Kidney (tissue), 13 donors: ENCODE measurements at regions not wholly inside any gene's neighbourhood (a gene's known extent, or its start where the extent isn't known, plus 50 kb on each side); places are given as distances from the start of the nearest gene placed in this dataset.

ENCODE experiments used
- DNase-seq, 5 donors: peaks; one replicate each; pipeline ENCODE4 v3.0.0-alpha.2; 2013 to 2020
- FAIRE-seq: peaks from 2 replicates; lab custom pipeline; 2012; peaks lifted over from hg19 to GRCh38; lab: Jason Lieb, UNC
- H3K27ac ChIP-seq, 2 donors: one replicate each; pipeline ENCODE4 v1.7.0; 2013; ENCODE audit warnings: low read depth in 2 of 2, low read length in 2 of 2, inconsistent platforms in 1 of 2
- H3K27me3 ChIP-seq: one replicate; pipeline ENCODE4 v1.7.1; 2013; ENCODE audit warnings: low read length, inconsistent platforms; ENCODE audit not compliant: control insufficient read depth, insufficient read depth
- H3K36me3 ChIP-seq, 3 donors: one replicate each; pipeline versions ENCODE4 v1.7.0 to v1.7.1; 2013; ENCODE audit warnings: low read length in 3 of 3, control low read depth in 1 of 3, inconsistent platforms in 1 of 3; ENCODE audit not compliant: insufficient read depth in 3 of 3, control insufficient read depth in 2 of 3
- H3K4me1 ChIP-seq, 3 donors: one replicate each; pipeline versions ENCODE4 v1.7.0 to v1.7.1; 2013; ENCODE audit warnings: low read length in 3 of 3, inconsistent platforms in 1 of 3, low read depth in 1 of 3; ENCODE audit not compliant: control insufficient read depth in 2 of 3, insufficient read depth in 2 of 3
- H3K4me3 ChIP-seq, 3 donors: one replicate each; pipeline versions ENCODE4 v1.7.0 to v1.8.1; 2013; ENCODE audit warnings: low read length in 3 of 3, control low read depth in 1 of 3, inconsistent platforms in 1 of 3
- H3K9ac ChIP-seq, 3 donors: one replicate each; pipeline versions ENCODE4 v1.7.0 to v1.7.1; 2013; ENCODE audit warnings: low read length in 3 of 3, control low read depth in 1 of 3, inconsistent platforms in 1 of 3
- H3K9me3 ChIP-seq, 3 donors: one replicate each; pipeline versions ENCODE4 v1.7.0 to v1.7.1; 2013; ENCODE audit warnings: low read length in 3 of 3, control low read depth in 1 of 3, inconsistent platforms in 1 of 3; ENCODE audit not compliant: control insufficient read depth in 2 of 3, insufficient read depth in 1 of 3
- CTCF ChIP-seq: IDR thresholded peaks from 3 replicates; pipeline ENCODE4 v1.5.1; 2012; ENCODE audit warnings: mild to moderate bottlenecking, moderate library complexity, borderline replicate concordance; ENCODE audit not compliant: insufficient read depth; ENCODE audit errors: extremely low read depth
- intact Hi-C: fragments of 100-400 bp; cut with DNase I; formaldehyde crosslinking; loops from one replicate; pipeline ENCODE4 v1.11.1; 2022
- donor health status: control.
- donor health status: control.
- donor health status: control.
- donor health status: control.
- donor health status: control.
- donor health status: DM: yes; HTN: yes; CAD: no.
- donor health status: Normal renal cell carcinoma (clear cell type).

- no peaks in the 10 kb centered on the region for H3K9me3 ChIP-seq
- H3K36me3 ChIP-seq, result no peaks in the 10 kb centered on the region
- no peak for DNase-seq
- no peak for FAIRE-seq
- no peak overlapping the region for H3K27ac ChIP-seq
- H3K4me1 ChIP-seq, result no peaks in the 10 kb centered on the region
- intact Hi-C loops, result no loop called here
- H3K9ac ChIP-seq, result no peak overlapping the region
- no peak for TF ChIP-seq CTCF
- H3K4me3 ChIP-seq, result no peak overlapping the region
- peaks cover 2% of the 10 kb centered on the region for H3K27me3 ChIP-seq
These were observed 66.4 kb upstream of the POU3F3 start for GRCh38 chr2:104787298-104788065.

GRCh38 chr2:104788742-104789455, 65.0 kb upstream of the POU3F3 start:
- Histone ChIP-seq H3K4me1 (no peaks in the 10 kb centered on the region), H3K4me3 (no peak overlapping the region), H3K27ac (no peak overlapping the region), H3K9me3 (no peaks in the 10 kb centered on the region), H3K9ac (no peak overlapping the region), H3K27me3 (peaks cover 2% of the 10 kb centered on the region), H3K36me3 (no peaks in the 10 kb centered on the region)
- intact Hi-C loops, result no loop called here
- no peak for DNase-seq
- no peak for FAIRE-seq
- TF ChIP-seq CTCF, result no peak

GRCh38 chr2:104790100-104790811, 63.7 kb upstream of the POU3F3 start:
- Histone ChIP-seq H3K4me3 (peak overlapping the region in 1 of 3 donors; percentile 11), H3K27ac (no peak overlapping the region), H3K36me3 (no peaks in the 10 kb centered on the region), H3K9ac (no peak overlapping the region), H3K9me3 (no peaks in the 10 kb centered on the region), H3K27me3 (peaks cover 2% of the 10 kb centered on the region), H3K4me1 (no peaks in the 10 kb centered on the region)
- intact Hi-C loops, result no loop called here
- FAIRE-seq, result no peak
- no peak for TF ChIP-seq CTCF
- peak in 4 of 5 donors; percentile 73 to 83 (median 81) for DNase-seq
